ENCODE measurements at regions not wholly inside any gene's neighbourhood (a gene's known extent, or its start where the extent isn't known, plus 50 kb on each side); places are given as distances from the start of the nearest gene placed in this dataset.
"Not testable (repeated sequence)": the region's sequence is repeated elsewhere in the genome, so short reads cannot be mapped to it uniquely, and the experiment has no call there.

GRCh38 chr4:1572964-1573720 lies 111.0 kb downstream of the FAM53A start:
- no peak for DNase-seq (ENCODE audit: low spot score)

GRCh38 chr4:1572521-1572920 lies 111.6 kb downstream of the FAM53A start:
- no peak for DNase-seq (ENCODE audit: low spot score)

GRCh38 chr4:1572010-1572385 lies 112.1 kb downstream of the FAM53A start:
- DNase-seq (ENCODE audit: low spot score) = no peak

GRCh38 chr4:1571165-1572009 lies 112.7 kb downstream of the FAM53A start:
- DNase-seq (ENCODE audit: low spot score) = no peak

- DNase-seq (ENCODE audit: low spot score) = no peak
Observed at GRCh38 chr4:1570291-1571164, 113.6 kb downstream of the FAM53A start.

DNA sequence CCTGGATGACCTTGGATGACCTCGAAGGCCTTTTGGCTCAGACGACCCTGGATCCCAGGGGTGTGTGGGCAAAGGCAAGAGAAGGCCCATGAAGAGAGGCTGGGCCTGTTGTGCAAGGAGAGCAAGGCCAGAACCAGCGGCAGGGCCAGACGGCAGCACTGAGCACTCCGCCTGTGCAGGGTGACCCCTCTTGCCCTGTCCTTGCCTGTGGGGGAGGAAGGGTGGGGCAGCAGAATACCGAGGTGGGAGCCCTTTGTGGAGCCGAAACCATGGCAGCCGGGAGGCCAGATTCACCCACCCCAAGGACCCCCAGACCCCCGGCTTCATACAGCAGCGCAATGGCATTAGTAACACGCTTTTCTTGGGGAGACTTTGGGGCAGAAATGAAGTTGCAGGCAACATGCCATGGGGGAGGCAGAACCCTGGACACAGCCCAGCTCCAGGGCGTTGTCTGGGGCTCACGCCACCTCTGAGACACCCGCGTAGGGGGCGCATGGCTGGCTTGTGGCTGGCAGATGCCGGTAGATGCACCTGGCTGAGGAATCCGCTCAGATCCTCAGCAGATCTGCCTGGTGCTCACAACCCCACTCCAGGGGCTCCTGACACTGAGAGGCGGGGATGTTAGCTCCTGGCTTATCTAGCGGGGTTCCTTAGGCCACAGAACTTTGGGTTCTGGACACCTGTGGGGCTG lies 114.5 kb downstream of the FAM53A start:
- no peak for DNase-seq (ENCODE audit: low spot score)

DNA sequence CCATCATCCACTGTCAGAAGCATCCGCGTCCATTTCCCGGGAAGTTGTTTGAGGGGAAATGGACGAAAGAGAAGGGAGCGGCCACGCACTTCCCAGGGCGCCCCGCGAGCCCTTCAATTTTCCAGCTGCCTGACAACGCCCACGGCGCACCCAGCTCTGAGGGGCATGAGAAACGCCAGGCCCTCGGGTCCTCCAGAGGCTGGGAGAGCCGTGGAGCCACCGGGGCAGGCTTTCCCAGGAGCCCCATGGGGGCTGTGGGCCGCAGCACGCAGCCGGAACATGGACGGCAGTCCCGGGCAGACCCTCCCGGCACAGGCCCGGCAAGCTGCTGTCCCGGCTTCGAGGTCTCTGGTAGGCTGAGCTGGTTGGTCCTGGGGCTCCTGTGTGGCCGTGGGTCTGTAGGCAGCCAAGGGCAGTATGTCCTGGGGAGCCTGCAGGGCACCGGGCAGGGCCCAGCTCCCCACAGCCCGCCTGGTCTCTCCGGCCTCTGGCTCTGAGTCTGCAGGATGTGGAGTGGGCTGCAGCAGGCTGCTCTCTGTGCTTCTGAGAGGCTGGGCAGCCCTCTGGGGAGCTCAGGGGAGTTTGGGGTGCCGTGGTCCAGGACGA lies 115.2 kb downstream of the FAM53A start:
- no peak for DNase-seq (ENCODE audit: low spot score)

DNA sequence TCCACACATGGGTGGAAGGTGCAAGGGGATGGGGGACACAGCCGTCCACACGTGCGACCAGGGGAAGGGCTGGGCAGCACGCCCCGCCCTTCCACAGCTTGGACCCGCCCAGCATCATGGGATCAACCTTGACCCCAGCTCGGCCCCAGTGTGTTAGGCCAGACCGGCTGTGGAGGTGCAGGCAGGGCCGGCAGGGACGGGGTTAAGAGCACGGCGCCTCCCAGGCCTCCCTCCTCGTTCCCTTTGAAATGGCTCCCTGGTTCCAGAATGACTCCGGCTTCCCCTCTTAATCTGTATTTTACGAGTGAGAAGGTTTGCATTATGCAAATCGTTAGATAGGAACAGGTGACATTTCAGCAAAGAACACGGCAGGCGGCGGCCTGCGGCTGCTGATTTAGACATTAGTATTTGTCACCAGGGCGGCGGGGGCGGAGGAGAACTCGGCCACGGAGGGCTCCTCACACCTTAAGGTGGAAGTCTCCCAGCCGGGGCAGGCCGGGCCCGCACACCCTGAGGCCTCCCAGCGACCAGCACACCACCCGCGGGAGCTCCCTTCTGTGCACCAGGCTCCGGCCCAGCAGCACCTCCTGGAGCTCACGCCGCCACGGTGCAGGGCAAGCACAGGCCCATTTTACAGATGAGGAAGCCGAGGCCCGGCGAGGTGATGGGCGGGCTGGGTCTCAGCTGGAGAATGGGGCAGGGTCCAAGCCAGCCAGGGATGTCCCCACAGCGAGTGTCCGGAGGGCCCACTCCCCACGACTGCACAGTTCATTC lies 116.1 kb downstream of the FAM53A start:
- DNase-seq (ENCODE audit: low spot score) = no peak

DNA sequence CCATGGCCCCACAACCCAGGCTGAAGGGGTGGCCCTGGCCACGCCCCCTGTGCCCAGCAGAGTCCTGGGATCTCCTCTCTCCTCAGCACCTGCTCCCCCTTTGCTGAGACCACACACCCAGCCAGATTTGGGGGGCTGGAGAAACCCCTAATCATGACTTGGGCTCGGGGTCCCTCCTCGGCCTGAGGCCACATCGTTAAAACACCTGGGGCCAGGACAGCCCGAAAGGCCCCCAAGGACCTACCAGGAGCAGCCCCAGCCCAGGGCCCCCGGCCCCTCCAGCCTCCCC lies 116.7 kb downstream of the FAM53A start:
- no peak for DNase-seq (ENCODE audit: low spot score)

GRCh38 chr4:1566838-1567518 lies 117.1 kb downstream of the FAM53A start:
- no peak for DNase-seq (ENCODE audit: low spot score)

DNA sequence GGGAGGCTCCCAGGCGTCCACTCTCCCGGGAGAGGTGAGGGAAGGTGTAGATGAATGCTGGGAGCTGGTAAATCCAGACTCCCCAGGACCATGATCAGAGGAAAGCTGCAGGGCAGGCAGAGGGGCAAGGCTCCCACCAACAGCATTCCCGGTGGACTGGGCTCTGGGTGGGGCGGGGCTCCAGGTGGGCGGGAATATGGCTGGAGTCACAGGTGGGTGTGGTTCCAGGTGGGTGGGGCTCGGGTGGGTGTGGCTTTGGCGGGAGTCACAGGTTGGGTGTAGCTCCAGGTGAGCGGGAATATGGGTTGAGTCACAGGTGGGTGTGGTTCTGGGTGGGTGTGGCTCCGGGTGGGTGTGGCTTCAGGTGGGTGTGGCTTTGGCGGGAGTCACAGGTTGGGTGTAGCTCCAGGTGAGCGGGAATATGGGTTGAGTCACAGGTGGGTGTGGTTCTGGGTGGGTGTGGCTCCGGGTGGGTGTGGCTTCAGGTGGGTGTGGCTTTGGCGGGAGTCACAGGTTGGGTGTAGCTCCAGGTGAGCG lies 117.7 kb downstream of the FAM53A start:
- DNase-seq (ENCODE audit: low spot score) = not testable (repeated sequence)

- DNase-seq (ENCODE audit: low spot score) = no peak
Observed at GRCh38 chr4:1565598-1566295, 118.4 kb downstream of the FAM53A start.

GRCh38 chr4:1564535-1565375 lies 119.4 kb downstream of the FAM53A start:
- DNase-seq (ENCODE audit: low spot score) = no peak

GRCh38 chr4:1563768-1564485 lies 120.2 kb downstream of the FAM53A start:
- no peak for DNase-seq (ENCODE audit: low spot score)

DNA sequence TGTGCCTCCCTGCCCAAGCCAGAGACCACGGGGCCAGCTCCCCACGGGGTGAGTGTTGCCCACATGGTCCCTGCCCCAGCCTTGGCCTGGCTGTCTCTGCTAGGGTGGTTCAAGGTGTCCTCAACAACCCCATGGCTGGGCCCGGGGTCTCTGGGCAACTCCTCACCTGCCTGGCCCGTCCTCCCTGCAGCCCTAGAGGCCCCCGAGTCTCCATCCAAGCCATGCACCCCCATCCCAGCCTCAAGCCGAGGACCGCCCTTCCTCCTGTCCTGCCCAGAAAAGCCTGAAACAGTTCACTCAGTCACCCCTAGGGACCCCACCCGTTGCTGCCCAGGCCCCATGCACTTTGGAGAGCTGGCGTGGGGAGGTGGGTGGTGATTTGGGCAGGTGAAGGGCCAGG lies 120.9 kb downstream of the FAM53A start:
- no peak for DNase-seq (ENCODE audit: low spot score)

GRCh38 chr4:1562771-1563170 lies 121.3 kb downstream of the FAM53A start:
- no peak for DNase-seq (ENCODE audit: low spot score)

DNA sequence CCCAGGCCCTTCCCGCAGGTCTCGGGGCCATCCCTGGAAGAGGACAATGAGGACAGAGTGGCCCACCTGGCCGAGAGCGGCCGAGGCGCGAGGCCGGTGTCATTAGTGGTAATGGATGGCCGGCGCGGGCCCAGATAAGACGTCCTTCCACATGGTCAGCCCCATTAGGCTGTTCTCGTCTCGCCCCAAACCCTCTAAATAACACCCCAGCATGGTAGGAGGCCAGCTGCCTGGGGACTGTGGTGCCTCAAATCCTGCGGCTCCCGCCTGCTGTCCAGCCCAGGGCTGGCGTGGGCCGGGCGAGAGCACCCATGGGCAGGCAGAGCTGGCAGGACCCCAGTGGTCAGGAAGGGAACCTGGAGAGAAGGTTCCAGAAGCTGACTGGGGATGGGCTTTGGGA lies 121.7 kb downstream of the FAM53A start:
- no peak for DNase-seq (ENCODE audit: low spot score)

Measured in hematopoietic multipotent progenitor cell treated with erythropoietin and hydrocortisone succinate and interleukin-3 and kit ligand, for 15 days (in vitro differentiated cells).